ENCODE measurements at regions not wholly inside any gene's neighbourhood (a gene's known extent, or its start where the extent isn't known, plus 50 kb on each side); places are given as distances from the start of the nearest gene placed in this dataset.

DNA sequence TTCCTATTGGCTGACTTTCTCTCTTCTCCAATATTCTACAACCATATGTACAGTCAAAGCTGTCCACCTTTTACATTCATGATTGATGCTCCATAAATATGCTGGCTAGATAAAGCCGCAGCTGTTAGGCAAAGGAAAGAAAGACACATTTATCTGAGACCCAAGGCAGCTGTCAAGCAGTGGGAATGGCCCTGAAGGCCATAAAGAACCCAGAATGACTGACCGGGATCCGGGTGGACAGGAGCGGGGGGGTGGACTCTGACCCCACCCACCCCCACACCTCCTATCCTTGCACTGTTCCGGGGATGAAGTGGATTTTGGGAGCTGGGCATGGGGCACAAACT lies 116.4 kb downstream of the RTP5 start:
- TF ChIP-seq POLR2A (IDR thresholded peaks at IDR 0.05) (no peak), POLR2AphosphoS5 (IDR thresholded peaks at IDR 0.05) (no peak)
- TF ChIP-seq, protein P1, sequence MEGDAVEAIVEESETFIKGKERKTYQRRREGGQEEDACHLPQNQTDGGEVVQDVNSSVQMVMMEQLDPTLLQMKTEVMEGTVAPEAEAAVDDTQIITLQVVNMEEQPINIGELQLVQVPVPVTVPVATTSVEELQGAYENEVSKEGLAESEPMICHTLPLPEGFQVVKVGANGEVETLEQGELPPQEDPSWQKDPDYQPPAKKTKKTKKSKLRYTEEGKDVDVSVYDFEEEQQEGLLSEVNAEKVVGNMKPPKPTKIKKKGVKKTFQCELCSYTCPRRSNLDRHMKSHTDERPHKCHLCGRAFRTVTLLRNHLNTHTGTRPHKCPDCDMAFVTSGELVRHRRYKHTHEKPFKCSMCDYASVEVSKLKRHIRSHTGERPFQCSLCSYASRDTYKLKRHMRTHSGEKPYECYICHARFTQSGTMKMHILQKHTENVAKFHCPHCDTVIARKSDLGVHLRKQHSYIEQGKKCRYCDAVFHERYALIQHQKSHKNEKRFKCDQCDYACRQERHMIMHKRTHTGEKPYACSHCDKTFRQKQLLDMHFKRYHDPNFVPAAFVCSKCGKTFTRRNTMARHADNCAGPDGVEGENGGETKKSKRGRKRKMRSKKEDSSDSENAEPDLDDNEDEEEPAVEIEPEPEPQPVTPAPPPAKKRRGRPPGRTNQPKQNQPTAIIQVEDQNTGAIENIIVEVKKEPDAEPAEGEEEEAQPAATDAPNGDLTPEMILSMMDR (IDR thresholded peaks at IDR 0.05 in 8 of 11, conservative IDR thresholded peaks at IDR 0.05 in 3 of 11): no peak
